Lung (tissue), 11 donors: ENCODE measurements at regions not wholly inside any gene's neighbourhood (a gene's known extent, or its start where the extent isn't known, plus 50 kb on each side); places are given as distances from the start of the nearest gene placed in this dataset.

Experiments used
- ATAC-seq: fragments of 200-7000 bp; cut with Tn5 transposase; one replicate; pipeline ENCODE4 v1.9.1; 2020; ENCODE audit warnings: moderate number of reproducible peaks; ENCODE audit not compliant: insufficient read depth, low FRiP score
- DNase-seq, 3 donors: peaks; one replicate each; pipeline ENCODE4 v3.0.0-alpha.2; 2013 to 2017
- H3K27ac ChIP-seq, 2 donors: one replicate each; pipeline ENCODE4 v1.5.1; 2013; ENCODE audit warnings: mild to moderate bottlenecking in 2 of 2, moderate library complexity in 2 of 2, control low read depth in 1 of 2, inconsistent platforms in 1 of 2, low read depth in 1 of 2, low read length in 1 of 2
- H3K27me3 ChIP-seq, 3 donors: one replicate each; pipeline ENCODE4 v1.5.1; 2013; ENCODE audit warnings: low read length in 2 of 3; ENCODE audit not compliant: control insufficient read depth in 3 of 3, insufficient read depth in 3 of 3
- H3K36me3 ChIP-seq, 4 donors: one replicate each; pipeline ENCODE4 v1.5.1; 2013; ENCODE audit warnings: low read length in 4 of 4, mild to moderate bottlenecking in 1 of 4, moderate library complexity in 1 of 4; ENCODE audit not compliant: control insufficient read depth in 4 of 4, insufficient read depth in 4 of 4
- H3K4me1 ChIP-seq, 5 donors: one replicate each; pipeline ENCODE4 v1.5.1; 2013; ENCODE audit warnings: low read length in 5 of 5, mild to moderate bottlenecking in 2 of 5, moderate library complexity in 1 of 5; ENCODE audit not compliant: control insufficient read depth in 5 of 5, insufficient read depth in 5 of 5
- H3K4me3 ChIP-seq: one replicate; pipeline ENCODE4 v1.5.1; 2013; ENCODE audit warnings: mild to moderate bottlenecking, control low read depth, moderate library complexity
- H3K9ac ChIP-seq, 2 donors: one replicate each; pipeline ENCODE4 v1.5.1; 2013; ENCODE audit warnings: low read length in 2 of 2, control low read depth in 1 of 2; ENCODE audit not compliant: insufficient read depth in 1 of 2
- H3K9me3 ChIP-seq, 4 donors: one replicate each; pipeline ENCODE4 v1.5.1; 2013; ENCODE audit warnings: low read length in 3 of 4, mild to moderate bottlenecking in 1 of 4, moderate library complexity in 1 of 4; ENCODE audit not compliant: control insufficient read depth in 4 of 4, insufficient read depth in 3 of 4
- WGBS, 2 donors: extraction: QIAGEN DNeasy Blood & Tissue Kit; methylation state at CpG; one replicate each; pipeline ENCODE4 v1.1.7; 2013; 5-methylcytosine and 5-hydroxymethylcytosine counted together
- TF ChIP-seq, protein P1 (sequence below): IDR thresholded peaks from 2 replicates; pipeline ENCODE4 v1.5.1; 2012; ENCODE audit warnings: mild to moderate bottlenecking; ENCODE audit errors: control extremely low read depth, extremely low read depth
- donor health status: control.
- donor health status: control.
- donor health status: Bipolar disorder and iron deficiency.
- donor health status: healthy.
- donor health status: DM: yes; HTN: yes; CAD: no.

DNA sequence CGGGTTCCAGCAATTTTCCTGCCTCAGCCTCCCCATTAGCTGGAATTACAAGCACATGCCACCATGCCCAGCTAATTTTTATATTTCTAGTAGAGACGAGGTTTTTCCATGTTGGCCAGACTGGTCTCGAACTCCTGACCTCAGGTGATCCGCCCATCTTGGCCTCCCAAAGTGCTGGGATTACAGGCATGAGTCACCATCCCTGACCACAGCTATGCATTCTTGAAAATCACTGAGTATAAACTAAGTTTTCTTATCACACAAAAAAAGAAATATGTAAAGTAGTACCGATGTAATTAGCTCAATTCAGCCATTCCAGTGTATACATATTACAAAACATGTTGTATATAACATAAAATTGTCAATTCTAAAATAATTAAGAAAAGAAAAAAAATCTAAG, 232.7 kb downstream of the MBD2 start:
- H3K36me3 ChIP-seq = no peaks in the 10 kb centered on the region
- 81 to 90% methylated on average over 5 of the region's 5 CpGs for WGBS, 2 donors
- H3K27ac ChIP-seq = no peak overlapping the region
- H3K9me3 ChIP-seq = no peaks in the 10 kb centered on the region
- H3K27me3 ChIP-seq = no peaks in the 10 kb centered on the region
- ATAC-seq = no peak
- no peak overlapping the region for H3K9ac ChIP-seq
- no peak overlapping the region for H3K4me3 ChIP-seq
- no peak for DNase-seq
- peaks cover 0 to 5% (median 0%) of the 10 kb centered on the region in 5 donors for H3K4me1 ChIP-seq
- TF ChIP-seq, protein P1, sequence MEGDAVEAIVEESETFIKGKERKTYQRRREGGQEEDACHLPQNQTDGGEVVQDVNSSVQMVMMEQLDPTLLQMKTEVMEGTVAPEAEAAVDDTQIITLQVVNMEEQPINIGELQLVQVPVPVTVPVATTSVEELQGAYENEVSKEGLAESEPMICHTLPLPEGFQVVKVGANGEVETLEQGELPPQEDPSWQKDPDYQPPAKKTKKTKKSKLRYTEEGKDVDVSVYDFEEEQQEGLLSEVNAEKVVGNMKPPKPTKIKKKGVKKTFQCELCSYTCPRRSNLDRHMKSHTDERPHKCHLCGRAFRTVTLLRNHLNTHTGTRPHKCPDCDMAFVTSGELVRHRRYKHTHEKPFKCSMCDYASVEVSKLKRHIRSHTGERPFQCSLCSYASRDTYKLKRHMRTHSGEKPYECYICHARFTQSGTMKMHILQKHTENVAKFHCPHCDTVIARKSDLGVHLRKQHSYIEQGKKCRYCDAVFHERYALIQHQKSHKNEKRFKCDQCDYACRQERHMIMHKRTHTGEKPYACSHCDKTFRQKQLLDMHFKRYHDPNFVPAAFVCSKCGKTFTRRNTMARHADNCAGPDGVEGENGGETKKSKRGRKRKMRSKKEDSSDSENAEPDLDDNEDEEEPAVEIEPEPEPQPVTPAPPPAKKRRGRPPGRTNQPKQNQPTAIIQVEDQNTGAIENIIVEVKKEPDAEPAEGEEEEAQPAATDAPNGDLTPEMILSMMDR = no peak

DNA sequence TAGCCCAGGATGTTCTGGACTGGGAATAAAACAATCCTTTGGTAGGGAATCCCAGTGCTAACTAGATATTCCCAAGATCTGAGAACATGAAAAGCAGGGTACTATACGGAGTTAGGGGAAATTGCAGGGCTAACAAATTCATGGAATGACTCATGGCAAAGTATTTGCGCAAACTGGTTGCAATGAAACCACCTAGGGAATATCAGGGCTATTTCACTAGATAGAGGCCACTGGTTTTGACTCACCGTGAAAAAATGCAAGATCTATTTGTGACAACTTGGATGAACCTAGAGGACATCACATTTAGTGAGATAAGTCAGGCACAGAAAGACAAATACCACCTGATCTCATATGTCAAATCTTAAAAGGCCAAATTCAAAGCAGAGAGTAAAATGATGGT, 233.3 kb downstream of the MBD2 start:
- ATAC-seq (no peak), DNase-seq (no peak)
- no peak overlapping the region for H3K9ac ChIP-seq
- 79 to 90% methylated on average over 3 of the region's 3 CpGs for WGBS, 2 donors
- no peaks in the 10 kb centered on the region for H3K9me3 ChIP-seq
- no peaks in the 10 kb centered on the region for H3K36me3 ChIP-seq
- peaks cover 0 to 5% (median 0%) of the 10 kb centered on the region in 5 donors for H3K4me1 ChIP-seq
- H3K27ac ChIP-seq = no peak overlapping the region
- TF ChIP-seq, protein P1 = no peak
- H3K27me3 ChIP-seq = no peaks in the 10 kb centered on the region
- H3K4me3 ChIP-seq = no peak overlapping the region

DNA sequence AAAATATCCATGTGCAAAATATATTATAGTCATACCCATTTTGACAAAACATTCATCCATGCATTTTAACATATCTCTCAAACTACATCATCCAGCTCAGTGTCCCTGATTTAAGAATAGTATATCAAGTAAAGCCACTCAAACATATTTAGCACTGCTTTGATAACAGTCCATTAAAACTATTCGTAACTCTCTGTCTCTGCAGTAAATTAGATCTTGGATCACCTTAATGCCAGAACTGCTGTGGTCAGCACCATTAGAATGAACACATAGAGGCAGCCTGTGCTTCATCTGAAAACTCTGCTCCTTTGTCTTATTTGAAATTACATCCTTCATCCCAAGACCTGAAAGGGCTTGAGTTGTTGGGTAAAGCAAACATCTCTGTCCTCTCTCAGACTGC, 234.0 kb downstream of the MBD2 start:
- H3K36me3 ChIP-seq = no peaks in the 10 kb centered on the region
- H3K9me3 ChIP-seq = no peaks in the 10 kb centered on the region
- no peak overlapping the region for H3K4me3 ChIP-seq
- TF ChIP-seq, protein P1 = no peak
- H3K27me3 ChIP-seq = no peaks in the 10 kb centered on the region
- H3K27ac ChIP-seq = no peak overlapping the region
- no peak for ATAC-seq
- no peak overlapping the region for H3K9ac ChIP-seq
- H3K4me1 ChIP-seq = peaks cover 0 to 5% (median 0%) of the 10 kb centered on the region in 5 donors
- 94 to 95% methylated on average over 1 of the region's 1 CpG for WGBS, 2 donors
- no peak for DNase-seq

DNA sequence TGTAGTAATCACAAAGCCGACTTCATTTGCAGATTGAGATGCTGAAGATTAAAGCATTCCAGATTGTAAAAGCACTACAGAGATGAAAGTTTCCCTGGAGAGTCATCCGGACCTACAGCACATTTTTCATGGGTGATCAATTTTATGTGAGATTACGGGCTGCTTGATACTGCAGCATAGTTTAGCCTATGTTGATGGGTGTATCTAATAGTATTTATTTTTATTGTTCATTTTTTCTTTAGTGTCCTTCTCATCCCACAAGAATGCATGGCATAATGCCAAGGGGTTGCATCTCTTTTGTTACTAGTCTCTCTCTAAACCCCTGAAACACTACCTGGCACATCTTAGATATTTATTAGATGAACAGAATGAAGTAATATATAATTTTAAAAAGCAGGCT, 240.4 kb downstream of the MBD2 start:
- ATAC-seq (no peak), DNase-seq (no peak)
- H3K9ac ChIP-seq = no peak overlapping the region
- WGBS, 2 donors = 80 to 89% methylated on average over 3 of the region's 3 CpGs
- H3K4me1 ChIP-seq = no peaks in the 10 kb centered on the region
- peaks cover 0 to 7% (median 0%) of the 10 kb centered on the region in 4 donors for H3K9me3 ChIP-seq
- TF ChIP-seq, protein P1 = no peak
- H3K27me3 ChIP-seq = no peaks in the 10 kb centered on the region
- no peak overlapping the region for H3K4me3 ChIP-seq
- no peak overlapping the region for H3K27ac ChIP-seq
- H3K36me3 ChIP-seq = no peaks in the 10 kb centered on the region
